ENCODE measurements at regions not wholly inside any gene's neighbourhood (a gene's known extent, or its start where the extent isn't known, plus 50 kb on each side); places are given as distances from the start of the nearest gene placed in this dataset.

GRCh38 chr1:76764638-76765454 is 102.4 kb upstream of the ST6GALNAC5 start:
- no peak for DNase-seq

GRCh38 chr1:76766381-76766780 is 100.9 kb upstream of the ST6GALNAC5 start:
- DNase-seq, result no peak

GRCh38 chr1:76769911-76770310 is 97.4 kb upstream of the ST6GALNAC5 start:
- no peak for DNase-seq

GRCh38 chr1:76770979-76771378 is 96.3 kb upstream of the ST6GALNAC5 start:
- no peak for DNase-seq

- no peak for DNase-seq
These were observed 85.8 kb upstream of the ST6GALNAC5 start for GRCh38 chr1:76781447-76781846.

- DNase-seq, result no peak
These were observed 84.5 kb upstream of the ST6GALNAC5 start for GRCh38 chr1:76782809-76783208.

GRCh38 chr1:76784502-76784901 is 82.8 kb upstream of the ST6GALNAC5 start:
- no peak for DNase-seq

- DNase-seq, result no peak
These were observed 81.1 kb upstream of the ST6GALNAC5 start for GRCh38 chr1:76786222-76786621.

- DNase-seq, result no peak
These were observed 73.7 kb upstream of the ST6GALNAC5 start for GRCh38 chr1:76793594-76793993.

GRCh38 chr1:76799700-76800099 is 67.6 kb upstream of the ST6GALNAC5 start:
- DNase-seq, result no peak

GRCh38 chr1:76802094-76802493 is 65.2 kb upstream of the ST6GALNAC5 start:
- DNase-seq, result no peak

- no peak for DNase-seq
These were observed 59.6 kb upstream of the ST6GALNAC5 start for GRCh38 chr1:76807543-76808260.
